Stimulated activated CD8-positive, alpha-beta memory T cell treated with anti-CD3 and anti-CD28 coated beads, Interleukin-4, amount 100 ng/mL, for 1 hour (primary cell): ENCODE measurements at regions not wholly inside any gene's neighbourhood (a gene's known extent, or its start where the extent isn't known, plus 50 kb on each side); places are given as distances from the start of the nearest gene placed in this dataset.
"Not testable (repeated sequence)": the region's sequence is repeated elsewhere in the genome, so short reads cannot be mapped to it uniquely, and the experiment has no call there.

ENCODE experiments used
- DNase-seq, 2 donors: peaks; one replicate each; pipeline ENCODE4 v3.0.0-alpha.2; 2020; ENCODE audit warnings: low read depth in 2 of 2, low spot score in 1 of 2

GRCh38 chr13:87976650-87977049 is 305.5 kb downstream of the SLITRK5 start:
- DNase-seq: not testable (repeated sequence)

GRCh38 chr13:87981416-87981815 is 310.2 kb downstream of the SLITRK5 start:
- DNase-seq: no peak

- no peak for DNase-seq
Measured at GRCh38 chr13:87982400-87982799, 311.2 kb downstream of the SLITRK5 start.

- DNase-seq: no peak
Measured at GRCh38 chr13:87986639-87987250, 315.6 kb downstream of the SLITRK5 start.

- DNase-seq: no peak
Measured at GRCh38 chr13:87998081-87998480, 326.9 kb downstream of the SLITRK5 start.

- no peak for DNase-seq
Measured at GRCh38 chr13:87999240-87999700, 328.1 kb downstream of the SLITRK5 start.

GRCh38 chr13:87999788-88000187 is 328.6 kb downstream of the SLITRK5 start:
- DNase-seq: no peak

GRCh38 chr13:88000239-88000638 is 329.1 kb downstream of the SLITRK5 start:
- no peak for DNase-seq

GRCh38 chr13:88000787-88001186 is 329.6 kb downstream of the SLITRK5 start:
- DNase-seq: no peak

GRCh38 chr13:88005188-88005587 is 334.0 kb downstream of the SLITRK5 start:
- no peak for DNase-seq

GRCh38 chr13:88014527-88014926 is 343.4 kb downstream of the SLITRK5 start:
- no peak for DNase-seq

GRCh38 chr13:88022431-88023208 is 351.4 kb downstream of the SLITRK5 start:
- no peak for DNase-seq

GRCh38 chr13:88026241-88026640 is 355.1 kb downstream of the SLITRK5 start:
- no peak for DNase-seq

- no peak for DNase-seq
Measured at GRCh38 chr13:88031980-88032559, 360.9 kb downstream of the SLITRK5 start.

GRCh38 chr13:88036205-88036604 is 365.0 kb downstream of the SLITRK5 start:
- not testable (repeated sequence) for DNase-seq

GRCh38 chr13:88042489-88042888 is 371.3 kb downstream of the SLITRK5 start:
- DNase-seq: no peak

GRCh38 chr13:88051746-88052482 is 380.7 kb downstream of the SLITRK5 start:
- DNase-seq: no peak

- no peak for DNase-seq
Measured at GRCh38 chr13:88063741-88064140, 392.6 kb downstream of the SLITRK5 start.

GRCh38 chr13:88066847-88067246 is 395.7 kb downstream of the SLITRK5 start:
- no peak for DNase-seq

GRCh38 chr13:88068316-88068715 is 397.1 kb downstream of the SLITRK5 start:
- no peak for DNase-seq

- no peak for DNase-seq
Measured at GRCh38 chr13:88068975-88069374, 397.8 kb downstream of the SLITRK5 start.

- DNase-seq: no peak
Measured at GRCh38 chr13:88071371-88071770, 400.2 kb downstream of the SLITRK5 start.
